Fibroblast of lung (primary cell): ENCODE measurements at regions not wholly inside any gene's neighbourhood (a gene's known extent, or its start where the extent isn't known, plus 50 kb on each side); places are given as distances from the start of the nearest gene placed in this dataset.

Experiments
- EZH2 ChIP-seq: IDR thresholded peaks from 2 replicates; pipeline ENCODE4 v1.5.1; 2012; ENCODE audit warnings: low read length, control low read depth, mild to moderate bottlenecking; ENCODE audit errors: missing control alignments
- TF ChIP-seq, protein P1 (sequence below), 2 donors: IDR thresholded peaks in 1 of 2; conservative IDR thresholded peaks in 1 of 2; 1 replicate in 1 of 2; 2 replicates in 1 of 2; pipeline ENCODE4 v1.5.1; 2011 to 2012; ENCODE audit warnings: low read length in 2 of 2, control low read depth in 1 of 2, inconsistent platforms in 1 of 2, low read depth in 1 of 2, mild to moderate bottlenecking in 1 of 2

DNA sequence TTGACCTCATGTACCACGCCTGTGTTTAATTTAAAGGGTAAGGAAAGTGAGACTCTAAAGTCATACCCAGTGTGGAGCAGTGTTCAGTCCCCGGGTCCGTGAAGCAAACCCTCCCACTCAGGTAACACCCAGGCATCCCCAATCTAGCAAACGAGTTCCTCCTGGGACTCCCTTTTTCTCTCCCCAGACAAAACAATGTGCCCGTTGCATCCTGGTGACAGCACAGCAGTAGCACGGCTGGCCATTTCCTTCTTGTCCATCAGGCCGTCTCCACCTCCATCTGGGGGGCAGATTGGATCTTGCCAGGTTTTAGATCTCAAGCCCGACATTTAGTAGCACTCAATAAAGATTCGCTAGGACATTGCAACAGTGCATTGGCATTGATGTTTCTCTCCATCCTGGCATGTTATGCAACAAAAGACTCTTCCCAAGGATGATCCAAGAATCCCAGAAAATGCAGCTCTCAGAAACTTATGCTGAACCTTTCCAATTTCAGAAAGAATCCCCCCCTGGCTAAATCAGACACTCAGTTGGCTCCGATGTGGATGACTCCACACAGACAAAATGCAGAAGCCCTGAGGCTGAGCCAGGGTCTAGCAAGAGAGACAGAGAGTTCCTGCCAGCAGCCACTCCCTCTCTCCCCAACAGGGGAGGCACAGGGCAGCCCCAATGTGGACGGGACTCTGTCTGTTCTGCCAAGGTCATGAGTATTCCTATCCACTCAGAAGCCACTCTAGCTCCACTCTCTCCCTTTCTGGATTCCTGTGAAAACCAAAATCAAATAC is 274.5 kb upstream of the MGMT start:
- TF ChIP-seq, protein P1, sequence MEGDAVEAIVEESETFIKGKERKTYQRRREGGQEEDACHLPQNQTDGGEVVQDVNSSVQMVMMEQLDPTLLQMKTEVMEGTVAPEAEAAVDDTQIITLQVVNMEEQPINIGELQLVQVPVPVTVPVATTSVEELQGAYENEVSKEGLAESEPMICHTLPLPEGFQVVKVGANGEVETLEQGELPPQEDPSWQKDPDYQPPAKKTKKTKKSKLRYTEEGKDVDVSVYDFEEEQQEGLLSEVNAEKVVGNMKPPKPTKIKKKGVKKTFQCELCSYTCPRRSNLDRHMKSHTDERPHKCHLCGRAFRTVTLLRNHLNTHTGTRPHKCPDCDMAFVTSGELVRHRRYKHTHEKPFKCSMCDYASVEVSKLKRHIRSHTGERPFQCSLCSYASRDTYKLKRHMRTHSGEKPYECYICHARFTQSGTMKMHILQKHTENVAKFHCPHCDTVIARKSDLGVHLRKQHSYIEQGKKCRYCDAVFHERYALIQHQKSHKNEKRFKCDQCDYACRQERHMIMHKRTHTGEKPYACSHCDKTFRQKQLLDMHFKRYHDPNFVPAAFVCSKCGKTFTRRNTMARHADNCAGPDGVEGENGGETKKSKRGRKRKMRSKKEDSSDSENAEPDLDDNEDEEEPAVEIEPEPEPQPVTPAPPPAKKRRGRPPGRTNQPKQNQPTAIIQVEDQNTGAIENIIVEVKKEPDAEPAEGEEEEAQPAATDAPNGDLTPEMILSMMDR (conservative IDR thresholded peaks at IDR 0.05 in 1 of 2, IDR thresholded peaks at IDR 0.05 in 1 of 2; ENCODE audit: low read depth in 1 of 2, low read length in 2 of 2), result no peak
- TF ChIP-seq EZH2, result no peak
